K562 (cell line): ENCODE measurements at regions not wholly inside any gene's neighbourhood (a gene's known extent, or its start where the extent isn't known, plus 50 kb on each side); places are given as distances from the start of the nearest gene placed in this dataset.

ENCODE experiments used
- ATAC-seq: fragments of 200-7000 bp; cut with Tn5 transposase; 3 replicates; pipeline ENCODE4 v1.9.1; 2020; ENCODE audit warnings: moderate library complexity
- BruUV-seq: library from RNA; stranded (reverse); fragments of 400-500 nt; replicated peaks from 2 replicates; lab custom pipeline; 2021; lab: Mats Ljungman, UMichigan
- CTCF ChIA-PET: fragments of 300-600 bp; formaldehyde crosslinking; extraction: SDS; loops from one replicate; lab custom pipeline; 2021; ENCODE audit warnings: low intra/inter-chr PET ratio; lab: Yijun Ruan, JAX
- POLR2A ChIA-PET: fragments of 300-600, 350-650 bp; sonication (Branson Sonifier 250); formaldehyde crosslinking; extraction: SDS; loops from one replicate; lab custom pipeline; 2021; ENCODE audit warnings: antibody characterized with exemption, inconsistent platforms; lab: Yijun Ruan, JAX
- DNase-seq, 4 experiments: peaks; one replicate each; pipeline versions ENCODE4 v3.0.0 to v3.0.0-alpha.2; 2011 to 2018; ENCODE audit warnings: low spot score in 3 of 4, mixed read lengths in 3 of 4; ENCODE audit errors: extremely low read depth in 1 of 4
- FAIRE-seq: peaks from 2 replicates; lab custom pipeline; 2011; peaks lifted over from hg19 to GRCh38; lab: Jason Lieb, UNC
- H2AFZ ChIP-seq: 2 replicates; pipeline ENCODE4 v1.6.0; 2011; ENCODE audit warnings: low read depth, low read length, control low read depth, inconsistent platforms
- H3K27ac ChIP-seq: fragments of 200-600 bp; 3 replicates; pipeline ENCODE4 v1.8.0; 2011; ENCODE audit warnings: low read depth, mild to moderate bottlenecking, control low read depth, inconsistent platforms, low read length, moderate library complexity, mixed read lengths; ENCODE audit errors: extremely low read depth
- H3K27me3 ChIP-seq, 2 experiments: fragments of 300-600 bp in 1 of 2; 2 replicates in 1 of 2; 3 replicates in 1 of 2; pipeline versions ENCODE4 v1.6.0 to v1.8.0; 2011; ENCODE audit warnings: inconsistent platforms in 2 of 2, low read length in 2 of 2, mild to moderate bottlenecking in 1 of 2, mixed read lengths in 1 of 2, moderate library complexity in 1 of 2; ENCODE audit not compliant: control insufficient read depth in 2 of 2, insufficient read depth in 2 of 2
- H3K36me3 ChIP-seq: fragments of 300-600 bp; 3 replicates; pipeline ENCODE4 v1.8.0; 2011; ENCODE audit warnings: mild to moderate bottlenecking, low read length, inconsistent platforms; ENCODE audit not compliant: control insufficient read depth, insufficient read depth
- H3K4me1 ChIP-seq, 2 experiments: fragments of 200-600 bp in 1 of 2; replicated peaks in 1 of 2; 2 replicates in 1 of 2; 3 replicates in 1 of 2; pipeline versions ENCODE4 v1.5.1 to v1.8.0; 2011; ENCODE audit warnings: inconsistent platforms in 2 of 2, low read length in 2 of 2, mild to moderate bottlenecking in 1 of 2, mixed read lengths in 1 of 2, moderate library complexity in 1 of 2; ENCODE audit not compliant: control insufficient read depth in 2 of 2, insufficient read depth in 2 of 2
- H3K4me2 ChIP-seq: 2 replicates; pipeline ENCODE4 v1.6.1; 2011; ENCODE audit warnings: low read length, control low read depth, inconsistent platforms, mixed read lengths; ENCODE audit not compliant: insufficient read depth
- H3K4me3 ChIP-seq: fragments of 200-600 bp; sonication (generic), shearing (Covaris generic); 2 replicates; pipeline ENCODE4 v1.5.1; 2016; ENCODE audit warnings: control low read depth, inconsistent platforms
- H3K79me2 ChIP-seq: fragments of 200-600 bp; 3 replicates; pipeline ENCODE4 v1.8.0; 2011; ENCODE audit warnings: low read length, inconsistent platforms; ENCODE audit not compliant: control insufficient read depth, insufficient read depth
- H3K9ac ChIP-seq, 2 experiments: 2 replicates each; pipeline versions ENCODE4 v1.6.0 to v1.6.1; 2011; ENCODE audit warnings: low read depth in 2 of 2, low read length in 2 of 2, control low read depth in 1 of 2, inconsistent platforms in 1 of 2, mild to moderate bottlenecking in 1 of 2, mixed read lengths in 1 of 2; ENCODE audit not compliant: insufficient read depth in 1 of 2
- H3K9me1 ChIP-seq: one replicate; pipeline ENCODE4 v1.6.0; 2011; ENCODE audit warnings: inconsistent platforms, mild to moderate bottlenecking, low read length, moderate library complexity; ENCODE audit not compliant: control insufficient read depth, insufficient read depth
- H3K9me3 ChIP-seq: replicated peaks from 2 replicates; pipeline ENCODE4 v1.5.1; 2011; ENCODE audit warnings: low read depth, low read length, inconsistent platforms; ENCODE audit not compliant: control insufficient read depth, insufficient read depth
- H4K20me1 ChIP-seq: replicated peaks from 2 replicates; pipeline ENCODE4 v1.6.1; 2011; ENCODE audit warnings: low read length, inconsistent platforms, mixed read lengths; ENCODE audit not compliant: control insufficient read depth, insufficient read depth
- CBFA2T2 ChIP-seq: fragments of 450-650 bp; conservative IDR thresholded peaks from 2 replicates; pipeline ENCODE4 v1.6.1; 2017; ENCODE audit warnings: mild to moderate bottlenecking
- KAT2B ChIP-seq: IDR thresholded peaks from one replicate; pipeline ENCODE4 v1.6.1; 2012; ENCODE audit warnings: low read depth, mild to moderate bottlenecking, control low read depth, inconsistent platforms, low read length, moderate library complexity
- NCOA2 ChIP-seq, 2 experiments: fragments of 450-650 bp; IDR thresholded peaks; 2 replicates each; pipeline ENCODE4 v1.6.1; 2018; ENCODE audit warnings: mild to moderate bottlenecking in 2 of 2, moderate library complexity in 1 of 2; ENCODE audit not compliant: partially characterized antibody in 2 of 2
- ZNF316 ChIP-seq: fragments of 450-650 bp; IDR thresholded peaks from 2 replicates; pipeline ENCODE4 v1.6.1; 2016
- WGBS: fragments of 100-300 bp; shearing (Covaris generic); methylation state at CpG from one replicate; pipeline ENCODE4 v1.1.6; 2016; ENCODE audit warnings: low coverage, mixed read lengths; ENCODE audit not compliant: insufficient coverage; ENCODE audit errors: missing lambda C conversion rate; 5-methylcytosine and 5-hydroxymethylcytosine counted together
- in situ Hi-C: fragments of 300-500 bp; cut with MboI; formaldehyde crosslinking; loops from 4 replicates; pipeline ENCODE4 v1.15.0; 2018; ENCODE audit warnings: inconsistent platforms, mixed read lengths
- intact Hi-C: fragments of 100-400 bp; cut with micrococcal nuclease; formaldehyde crosslinking; loops from 2 replicates; pipeline ENCODE4 v1.14.2; 2022

GRCh38 chr11:87666730-87667129 lies 508.5 kb downstream of the RAB38 start:
- no peaks in the 10 kb centered on the region for H3K79me2 ChIP-seq
- no peaks in the 10 kb centered on the region for H4K20me1 ChIP-seq
- H3K4me2 ChIP-seq, result no peak overlapping the region
- TF ChIP-seq NCOA2 (IDR thresholded peaks at IDR 0.05; ENCODE audit: partially characterized antibody in 2 of 2), result no peak
- no peak for TF ChIP-seq CBFA2T2
- 0% methylated on average over 6 of the region's 6 CpGs for WGBS
- no peak overlapping the region for H2AFZ ChIP-seq
- DNase-seq (no peak), ATAC-seq (no peak), FAIRE-seq (no peak)
- intact Hi-C loops, result no loop called here
- ChIA-PET POLR2A (no interaction called here), CTCF (no interaction called here)
- no TSS peak for BruUV-seq
- H3K9me3 ChIP-seq, result no peaks in the 10 kb centered on the region
- H3K27me3 ChIP-seq, result no peaks in the 10 kb centered on the region
- in situ Hi-C loops, result no loop called here
- H3K4me1 ChIP-seq, result no peaks in the 10 kb centered on the region
- H3K36me3 ChIP-seq, result no peaks in the 10 kb centered on the region
- H3K9me1 ChIP-seq, result no peaks in the 10 kb centered on the region
- no peak overlapping the region for H3K27ac ChIP-seq
- H3K9ac ChIP-seq, result no peak overlapping the region
- H3K4me3 ChIP-seq, result no peak overlapping the region

- ATAC-seq (no peak), FAIRE-seq (no peak), DNase-seq (no peak)
- no peaks in the 10 kb centered on the region for H3K9me3 ChIP-seq
- no peaks in the 10 kb centered on the region for H3K36me3 ChIP-seq
- H4K20me1 ChIP-seq, result no peaks in the 10 kb centered on the region
- H3K9ac ChIP-seq, result no peak overlapping the region
- no peak overlapping the region for H3K27ac ChIP-seq
- ChIA-PET CTCF (no interaction called here), POLR2A (interaction anchor here (0.5 kb wide), 1 partner anchor 339 kb away, joined by 4 read pairs; no protein-coding TSS in a partner anchor)
- no peak overlapping the region for H3K4me2 ChIP-seq
- no TSS peak for BruUV-seq
- TF ChIP-seq ZNF316 (no peak), KAT2B (no peak)
- intact Hi-C loops (no loop called here), in situ Hi-C loops (no loop called here)
- H3K27me3 ChIP-seq, result no peaks in the 10 kb centered on the region
- H3K9me1 ChIP-seq, result no peaks in the 10 kb centered on the region
- H2AFZ ChIP-seq, result no peak overlapping the region
- no peaks in the 10 kb centered on the region for H3K79me2 ChIP-seq
- H3K4me1 ChIP-seq, result no peaks in the 10 kb centered on the region
- H3K4me3 ChIP-seq, result no peak overlapping the region
These were observed 513.0 kb downstream of the RAB38 start for GRCh38 chr11:87662287-87662686.
